HG03097 (cell line): ENCODE measurements at regions not wholly inside any gene's neighbourhood (a gene's known extent, or its start where the extent isn't known, plus 50 kb on each side); places are given as distances from the start of the nearest gene placed in this dataset.
"Not testable (repeated sequence)": the region's sequence is repeated elsewhere in the genome, so short reads cannot be mapped to it uniquely, and the experiment has no call there.

ENCODE experiments used
- ATAC-seq: cut with Tn5 transposase; IDR thresholded peaks from one replicate; pipeline ENCODE4 v1.9.1; 2021; ENCODE audit not compliant: unreplicated experiment, low FRiP score

GRCh38 chr1:80341021-80341420, 1334.5 kb upstream of the ADGRL4 start:
- ATAC-seq: no peak

GRCh38 chr1:80318108-80318507, 1311.6 kb upstream of the ADGRL4 start:
- ATAC-seq: no peak

DNA sequence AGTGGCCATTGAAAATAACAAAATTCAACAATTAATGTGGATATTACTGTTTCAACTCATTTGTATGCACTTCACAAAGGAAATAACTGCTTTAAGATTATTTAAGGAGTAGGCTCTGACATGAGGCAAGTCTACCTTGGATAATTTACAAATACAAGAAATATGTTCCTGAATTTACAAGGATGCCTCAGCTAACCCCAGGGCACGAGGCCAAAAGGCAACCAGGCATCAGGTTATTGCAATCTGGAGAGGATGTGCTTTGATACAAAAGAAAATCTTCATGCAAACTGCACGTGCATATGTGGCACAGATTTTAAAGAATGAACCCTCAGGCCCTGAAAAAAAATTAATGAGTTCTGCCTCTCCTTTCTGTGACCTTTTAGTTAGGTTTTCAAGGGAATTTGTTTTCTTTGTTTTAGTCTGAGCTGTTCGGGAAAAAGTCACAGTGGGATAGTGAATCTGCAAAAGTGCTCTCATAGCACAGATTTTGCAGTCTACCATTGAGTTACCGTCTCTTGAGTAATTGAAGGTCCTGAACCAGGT, 1304.2 kb upstream of the ADGRL4 start:
- ATAC-seq: no peak

- no peak for ATAC-seq
These were observed 1298.9 kb upstream of the ADGRL4 start for GRCh38 chr1:80305466-80305865.

- no peak for ATAC-seq
These were observed 1287.3 kb upstream of the ADGRL4 start for GRCh38 chr1:80293818-80294217.

DNA sequence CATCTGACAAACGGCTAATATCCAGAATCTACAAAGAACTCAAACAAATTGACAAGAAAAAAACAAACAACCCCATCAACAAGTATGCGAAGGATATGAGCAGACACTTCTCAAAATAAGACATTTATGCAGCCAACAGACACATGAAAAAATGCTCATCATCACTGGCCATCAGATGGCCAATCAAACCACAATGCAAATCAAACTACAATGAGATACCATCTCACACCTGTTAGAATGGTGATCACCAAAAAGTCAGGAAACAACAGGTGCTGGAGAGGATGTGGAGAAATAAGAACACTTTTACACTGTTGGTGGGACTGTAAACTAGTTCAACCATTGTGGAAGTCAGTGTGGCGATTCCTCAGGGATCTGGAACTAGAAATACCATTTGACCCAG, 1282.2 kb upstream of the ADGRL4 start:
- ATAC-seq: not testable (repeated sequence)

GRCh38 chr1:80282536-80282935, 1276.0 kb upstream of the ADGRL4 start:
- ATAC-seq: no peak

DNA sequence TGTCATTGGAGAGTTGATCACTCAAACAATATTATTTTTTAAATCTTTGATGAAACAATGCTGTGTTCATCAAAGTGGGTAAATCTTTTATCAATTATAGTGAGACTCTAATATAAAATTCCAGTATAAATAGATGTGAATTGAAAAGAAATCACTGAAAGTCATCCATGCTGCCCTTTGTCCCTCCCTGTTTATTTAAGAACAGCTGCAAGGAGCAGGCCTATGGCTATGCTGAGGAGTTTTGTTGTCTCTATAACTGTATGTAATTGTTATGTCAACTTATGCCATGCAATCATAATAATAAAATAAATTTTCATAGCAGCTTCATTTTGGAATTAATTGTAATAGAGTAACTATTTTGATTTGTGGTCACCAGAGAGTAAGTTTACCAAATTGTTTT, 1272.4 kb upstream of the ADGRL4 start:
- ATAC-seq: no peak

DNA sequence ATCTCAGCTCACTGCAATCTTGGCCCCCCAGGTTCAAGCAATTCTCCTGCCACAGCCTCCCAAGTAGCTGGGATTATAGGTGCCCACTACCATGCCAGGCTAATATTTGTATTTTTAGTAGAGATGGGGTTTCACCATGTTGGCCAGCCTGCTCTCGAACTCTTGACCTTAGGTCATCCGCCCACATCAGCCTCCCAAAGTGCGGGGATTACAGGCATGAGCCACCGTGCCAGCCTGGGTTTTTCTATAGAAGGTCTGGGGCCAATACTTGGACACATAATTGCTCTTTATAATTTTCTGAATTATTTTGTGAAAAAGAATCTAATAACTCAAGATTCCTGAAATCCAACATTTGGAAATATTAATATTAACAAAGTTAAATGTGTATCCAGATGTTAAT, 1267.7 kb upstream of the ADGRL4 start:
- ATAC-seq: no peak

DNA sequence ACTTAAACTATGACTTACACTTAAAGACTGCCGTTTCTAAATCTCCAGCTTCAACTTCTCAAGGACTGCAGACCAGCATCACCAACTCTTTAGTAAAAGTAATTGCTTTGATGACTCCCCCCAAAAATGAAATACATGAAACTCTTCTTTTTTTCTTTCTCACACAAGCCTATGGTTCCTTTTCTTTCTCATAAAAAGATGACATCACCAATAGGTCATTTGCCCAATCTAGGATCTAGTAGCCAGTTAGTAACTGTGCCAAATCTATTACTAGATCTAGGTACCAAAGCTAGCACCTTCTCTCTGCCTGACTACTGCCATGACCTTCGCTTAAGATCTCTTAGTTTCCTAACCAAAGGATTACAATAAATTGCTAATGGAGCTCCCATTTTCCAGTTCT, 1266.0 kb upstream of the ADGRL4 start:
- ATAC-seq: no peak

DNA sequence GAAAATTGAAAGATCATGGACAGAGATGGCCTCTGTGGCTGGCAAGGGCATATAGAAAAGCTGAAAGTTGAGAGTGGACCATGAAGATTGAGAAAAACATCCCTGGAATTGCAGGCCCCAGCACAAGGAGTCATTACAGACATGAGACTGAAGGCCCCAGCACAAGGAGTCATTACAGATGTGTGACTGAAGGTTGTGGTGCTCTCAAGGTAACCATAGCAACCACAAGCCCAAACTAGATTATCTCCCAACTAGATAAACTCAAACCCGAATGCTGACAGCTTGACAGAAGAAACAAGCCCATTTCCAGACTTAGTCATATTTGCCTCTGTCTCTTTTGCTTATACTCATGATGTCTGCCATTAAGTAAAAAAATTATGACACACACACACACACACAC, 1252.1 kb upstream of the ADGRL4 start:
- ATAC-seq: no peak

DNA sequence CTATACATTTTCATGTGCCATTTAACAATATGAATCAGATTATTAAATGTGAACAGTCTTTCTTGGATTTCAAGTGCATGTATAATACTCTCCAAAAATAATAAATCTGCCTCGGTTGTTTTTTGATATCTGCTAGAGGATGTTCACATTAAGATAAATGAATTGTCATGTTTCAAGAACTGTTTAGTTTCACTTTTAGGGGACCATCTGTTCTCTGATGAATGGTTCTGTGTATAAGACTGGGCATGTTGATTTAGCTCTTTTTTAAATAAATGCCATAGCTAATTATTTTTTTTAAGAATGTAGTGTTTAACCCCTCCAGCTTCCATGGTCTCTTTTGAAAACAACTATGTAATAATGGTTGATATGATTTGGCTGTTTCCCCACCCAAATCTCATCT, 1245.1 kb upstream of the ADGRL4 start:
- ATAC-seq: no peak

DNA sequence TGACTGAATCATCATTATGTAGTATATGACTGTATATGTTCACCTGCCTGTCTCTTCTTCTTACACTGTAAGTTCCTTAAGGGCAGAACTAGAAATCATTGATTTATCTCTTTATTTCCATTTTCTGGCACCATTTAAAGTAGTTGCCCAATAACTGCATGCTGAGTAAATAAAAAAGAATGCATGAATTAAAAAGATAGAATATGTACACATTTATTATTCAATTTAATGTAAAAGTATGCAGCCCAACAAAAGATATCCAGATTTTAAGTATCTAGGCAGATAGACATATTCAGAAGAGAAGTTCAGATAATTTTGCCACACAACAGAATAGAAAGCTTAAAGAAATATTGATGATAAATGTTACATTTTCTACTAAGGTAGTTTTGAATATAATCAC, 1244.6 kb upstream of the ADGRL4 start:
- no peak for ATAC-seq

GRCh38 chr1:80250573-80251168, 1244.1 kb upstream of the ADGRL4 start:
- ATAC-seq: no peak

DNA sequence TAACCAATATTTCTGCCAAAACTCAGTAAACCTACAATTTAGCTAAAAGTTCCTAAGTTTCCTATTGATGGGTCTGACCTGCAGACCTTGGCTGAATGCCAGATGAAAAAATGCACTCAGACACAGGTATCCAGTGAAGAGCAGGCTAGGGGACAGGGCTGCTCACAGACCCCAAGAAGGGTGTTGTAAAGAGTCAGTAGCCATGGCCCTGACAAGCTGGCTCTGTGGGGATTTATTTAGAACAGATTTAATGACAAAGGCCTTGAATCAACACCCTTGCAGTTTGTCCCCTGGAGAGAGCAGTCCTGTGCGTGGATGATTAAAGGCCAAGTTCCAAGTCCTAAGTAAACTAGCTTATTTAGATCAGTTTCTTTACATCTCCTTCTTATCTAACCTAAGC, 1243.2 kb upstream of the ADGRL4 start:
- no peak for ATAC-seq

DNA sequence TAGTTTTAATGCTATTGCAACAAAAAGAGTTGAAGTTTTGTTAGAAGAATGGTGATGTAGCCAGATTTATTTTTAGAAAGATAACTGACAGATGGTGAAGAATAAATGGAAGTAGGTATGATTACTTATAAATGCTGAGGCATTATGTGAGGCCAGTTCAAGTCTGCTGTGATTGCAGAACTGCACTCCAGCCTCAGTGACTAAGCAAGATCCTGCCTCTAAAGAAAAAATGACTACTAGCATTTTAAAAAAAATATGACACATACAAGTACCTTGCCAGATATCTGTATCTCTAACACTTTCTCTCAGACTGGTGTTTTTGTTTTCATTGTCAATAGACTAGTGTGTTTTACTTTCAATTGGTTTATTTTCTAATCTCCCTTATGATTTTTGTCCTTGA, 1242.4 kb upstream of the ADGRL4 start:
- no peak for ATAC-seq

DNA sequence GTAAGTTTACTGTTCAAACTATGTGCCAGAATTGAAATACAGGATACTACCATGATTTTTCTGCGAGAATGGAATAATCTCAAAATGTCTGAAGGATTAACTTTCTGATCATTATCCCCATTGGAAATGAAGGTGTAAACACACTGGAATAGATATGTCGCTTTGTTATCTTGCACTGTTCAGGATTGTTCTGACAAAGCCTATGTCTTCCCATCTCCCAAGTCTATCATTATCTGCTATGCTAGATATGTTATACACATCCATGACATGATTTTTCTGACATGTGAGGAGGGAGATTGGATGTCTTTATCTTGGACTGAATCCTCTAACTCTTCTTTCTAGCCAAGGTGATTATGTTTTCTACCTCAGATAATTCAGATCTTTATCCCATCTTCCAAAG, 1239.3 kb upstream of the ADGRL4 start:
- ATAC-seq: no peak

GRCh38 chr1:80244372-80244771, 1237.8 kb upstream of the ADGRL4 start:
- ATAC-seq: no peak

DNA sequence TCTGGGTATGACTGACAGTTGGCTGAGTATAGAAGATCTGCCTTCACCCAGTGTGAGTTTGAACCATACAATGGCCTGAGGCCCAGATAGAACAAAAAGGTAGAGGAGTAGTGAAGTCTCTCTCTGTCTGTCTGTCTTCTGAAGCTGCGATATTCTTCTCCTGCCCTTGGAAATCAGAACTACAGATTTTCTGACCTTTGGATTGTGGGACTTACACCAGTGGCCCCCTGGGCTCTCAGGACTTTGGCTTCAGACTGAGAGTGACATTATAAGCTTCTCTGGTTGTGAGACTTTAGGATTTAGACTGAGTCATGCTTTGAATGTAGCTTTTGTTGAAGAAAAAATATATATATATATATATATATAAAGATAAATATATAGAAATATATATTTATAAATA, 1235.0 kb upstream of the ADGRL4 start:
- ATAC-seq: no peak

GRCh38 chr1:80225510-80225909, 1219.0 kb upstream of the ADGRL4 start:
- no peak for ATAC-seq

GRCh38 chr1:80221319-80221718, 1214.8 kb upstream of the ADGRL4 start:
- ATAC-seq: no peak

DNA sequence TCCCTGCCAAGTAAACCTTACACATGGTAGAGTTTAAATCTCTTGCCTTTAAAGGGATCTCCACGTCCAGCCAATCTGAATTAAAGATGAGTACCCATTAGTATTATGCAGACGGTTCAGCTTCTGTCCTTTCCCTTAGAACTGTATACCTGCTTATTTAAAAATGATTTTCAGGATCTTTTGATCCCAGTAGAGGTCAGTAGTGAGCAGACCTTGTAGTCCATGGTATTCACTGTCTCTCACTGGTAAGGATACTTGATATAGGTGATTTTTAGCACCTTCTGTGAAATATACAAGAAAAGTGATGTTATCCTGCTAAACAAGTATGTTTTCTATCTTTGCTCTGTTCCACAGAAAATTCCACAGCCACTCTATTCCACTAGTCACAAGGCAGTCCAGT, 1211.6 kb upstream of the ADGRL4 start:
- ATAC-seq: no peak

- ATAC-seq: no peak
These were observed 1211.0 kb upstream of the ADGRL4 start for GRCh38 chr1:80217377-80217986.
